ENCODE measurements at regions not wholly inside any gene's neighbourhood (a gene's known extent, or its start where the extent isn't known, plus 50 kb on each side); places are given as distances from the start of the nearest gene placed in this dataset.

DNA sequence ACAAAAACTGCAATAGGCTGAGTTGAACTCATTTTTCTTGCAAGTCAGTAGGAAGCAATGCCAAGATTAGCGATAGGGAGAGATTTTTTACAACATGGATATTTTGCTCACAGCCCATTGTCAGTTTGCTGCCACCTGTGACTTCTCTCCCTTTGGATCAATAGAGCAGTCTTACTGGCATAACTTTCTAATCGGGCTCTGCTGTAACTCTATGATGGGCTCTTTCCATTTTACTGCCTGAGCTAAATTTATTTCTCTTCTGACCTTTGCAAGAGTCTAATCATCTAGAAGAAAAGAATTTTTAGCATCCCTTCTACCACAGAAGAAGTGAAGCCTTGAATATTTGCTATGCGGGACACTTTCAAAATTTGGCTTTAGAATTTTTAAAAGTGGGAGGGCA lies 53.6 kb upstream of the SGCD start:
- no peaks in the 10 kb centered on the region for H3K9me3 ChIP-seq (ENCODE audit: control insufficient read depth, low read length, poor library complexity, severe bottlenecking)
- DNase-seq (no peak), ATAC-seq (no peak)
- Mint-ChIP-seq H3K36me3 (ENCODE audit: low read depth) (no peaks in the 10 kb centered on the region), H3K27me3 (peaks cover 7% of the 10 kb centered on the region), H3K4me3 (no peak overlapping the region), H3K4me1 (no peaks in the 10 kb centered on the region), H3K27ac (no peak overlapping the region)

GRCh38 chr5:156274453-156274852 lies 52.5 kb upstream of the SGCD start:
- ATAC-seq: no peak
- Mint-ChIP-seq H3K4me1 (no peaks in the 10 kb centered on the region), H3K4me3 (no peak overlapping the region), H3K36me3 (ENCODE audit: low read depth) (no peaks in the 10 kb centered on the region), H3K27ac (no peak overlapping the region), H3K27me3 (peaks cover 7% of the 10 kb centered on the region)
- DNase-seq: no peak
- no peaks in the 10 kb centered on the region for H3K9me3 ChIP-seq (ENCODE audit: control insufficient read depth, low read length, poor library complexity, severe bottlenecking)
